SKM-1 treated with dmso at 0.1 percent for 144 hours (cell line): ENCODE measurements at regions not wholly inside any gene's neighbourhood (a gene's known extent, or its start where the extent isn't known, plus 50 kb on each side); places are given as distances from the start of the nearest gene placed in this dataset.

Source experiments
- DNase-seq: peaks from one replicate; lab custom pipeline; 2025; ENCODE audit not compliant: unreplicated experiment; lab: John Stamatoyannopoulos, UW

DNA sequence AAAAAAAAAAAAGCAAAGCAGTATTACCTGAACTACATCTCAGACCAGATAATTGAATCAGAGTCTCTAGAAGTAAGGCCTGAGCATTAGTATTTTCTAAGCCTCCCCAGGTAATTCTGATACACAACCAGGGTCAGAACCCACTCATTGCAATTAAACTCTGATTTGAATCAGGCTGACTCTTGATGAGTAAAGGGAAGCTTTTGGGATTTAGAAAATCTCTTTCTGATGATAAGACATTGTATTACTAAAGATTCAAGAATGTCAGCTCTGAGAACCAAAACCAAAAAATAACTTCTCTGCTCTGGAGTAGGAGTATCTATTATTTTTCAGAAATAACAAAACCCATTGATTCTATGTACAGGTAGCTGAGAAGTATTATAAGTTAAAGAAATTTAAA, 100.1 kb upstream of the COL21A1 start:
- DNase-seq, result no peak

GRCh38 chr6:56346958-56347357, 99.6 kb upstream of the COL21A1 start:
- no peak for DNase-seq

DNA sequence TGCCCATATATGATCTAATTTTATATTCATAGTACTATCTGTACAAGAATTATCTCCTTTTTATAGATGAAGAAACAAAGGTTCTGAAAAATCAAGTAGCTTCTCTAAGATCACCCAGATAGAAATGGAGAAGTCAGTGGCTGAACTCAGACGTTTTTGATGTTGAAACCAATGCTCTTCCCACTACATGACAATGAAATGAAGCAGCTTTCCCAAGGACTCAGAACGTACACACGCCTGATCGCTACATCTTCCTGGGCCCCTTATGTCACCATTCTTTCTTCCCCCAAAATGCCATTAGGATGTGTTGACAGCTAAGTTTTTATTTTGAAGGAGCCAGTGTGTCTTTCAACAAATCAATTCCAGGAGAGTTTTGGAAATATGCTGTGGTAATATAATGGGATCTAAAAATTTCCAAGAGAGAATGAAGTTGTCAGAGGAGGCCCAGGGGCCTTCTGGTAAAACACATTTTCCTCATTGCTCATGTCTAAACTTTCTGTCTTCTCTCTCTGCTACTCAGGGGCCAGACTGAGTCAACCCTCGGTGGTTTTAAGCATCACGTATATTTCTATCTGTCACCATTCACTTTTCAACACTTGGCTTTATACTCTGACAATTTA, 98.1 kb upstream of the COL21A1 start:
- DNase-seq, result no peak

- no peak for DNase-seq
Observed at GRCh38 chr6:56343295-56343694, 95.9 kb upstream of the COL21A1 start.

GRCh38 chr6:56339524-56339923, 92.1 kb upstream of the COL21A1 start:
- DNase-seq, result no peak

DNA sequence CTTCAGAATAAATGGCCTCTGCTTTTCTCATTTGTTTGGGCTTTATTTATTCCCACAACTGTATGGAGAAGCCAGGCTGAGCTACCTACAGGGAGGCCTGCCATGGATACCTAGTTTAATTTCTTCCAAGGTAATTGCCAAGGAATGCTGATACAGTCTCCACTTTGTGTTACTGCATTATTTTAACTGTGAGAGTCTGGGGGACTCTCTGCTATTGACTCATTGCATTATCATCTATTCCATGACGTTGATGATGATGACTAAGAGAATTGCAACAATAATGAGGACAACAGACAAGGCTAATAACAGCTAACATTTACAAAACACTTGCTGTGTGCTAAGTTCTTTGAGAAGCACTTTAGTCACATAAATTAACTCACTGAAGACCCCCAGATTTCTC, 88.3 kb upstream of the COL21A1 start:
- no peak for DNase-seq

GRCh38 chr6:56334937-56335336, 87.6 kb upstream of the COL21A1 start:
- no peak for DNase-seq

GRCh38 chr6:56329271-56330050, 82.1 kb upstream of the COL21A1 start:
- no peak for DNase-seq

- DNase-seq, result no peak
Observed at GRCh38 chr6:56328728-56329090, 81.3 kb upstream of the COL21A1 start.

DNA sequence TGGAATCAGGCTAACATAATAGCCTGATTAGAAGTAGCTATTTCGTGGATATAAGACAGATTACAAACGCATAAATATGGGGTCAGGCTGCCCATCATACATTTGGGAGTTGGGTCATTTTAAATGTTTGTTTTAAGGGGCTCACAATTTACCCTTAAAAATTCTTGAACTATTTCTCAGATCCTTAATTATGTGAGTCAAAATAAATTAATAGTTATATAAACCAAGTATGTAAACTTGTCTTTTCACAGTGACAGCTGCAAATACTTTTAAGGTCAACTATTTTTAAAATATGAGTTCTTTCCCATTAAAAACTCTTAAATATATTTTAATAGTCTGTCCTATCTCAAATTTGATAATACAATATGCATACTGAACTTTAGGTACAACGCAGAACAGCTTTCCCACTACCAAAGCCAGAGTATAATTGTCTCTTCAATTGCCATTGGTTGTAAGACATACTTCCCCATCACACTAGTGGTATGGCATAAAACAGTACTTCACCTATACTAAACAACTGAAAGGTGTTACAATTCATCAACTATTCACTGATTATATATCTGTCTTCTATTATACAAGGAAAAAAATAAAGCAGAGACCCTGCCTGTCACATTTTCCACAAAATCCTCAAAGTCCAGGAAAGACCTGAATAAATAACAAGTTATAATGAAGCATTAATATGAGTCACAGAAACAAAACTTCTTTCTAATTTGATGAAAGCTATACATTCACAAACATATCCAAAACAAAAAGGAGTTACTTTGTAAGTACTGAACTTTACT, 80.8 kb upstream of the COL21A1 start:
- no peak for DNase-seq

DNA sequence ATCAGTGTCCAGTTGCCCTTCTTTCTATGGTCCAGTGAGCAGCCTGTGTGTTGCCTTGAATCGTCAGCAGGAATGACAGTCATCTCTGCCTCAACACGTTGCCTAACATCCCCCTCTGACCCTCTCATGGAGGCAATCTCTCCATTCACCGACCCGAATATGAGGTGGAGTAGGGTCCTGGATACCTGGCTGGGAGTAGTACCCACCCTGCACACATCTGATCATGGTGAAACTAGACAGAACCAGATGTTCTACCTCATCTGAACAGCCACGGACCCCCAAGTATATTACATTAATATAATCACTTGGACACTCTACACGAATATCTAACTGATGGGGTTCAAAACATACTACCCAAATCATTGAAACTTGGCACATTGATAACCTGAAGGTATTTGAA, 77.0 kb upstream of the COL21A1 start:
- DNase-seq, result no peak

- no peak for DNase-seq
Observed at GRCh38 chr6:56318851-56319250, 71.5 kb upstream of the COL21A1 start.

GRCh38 chr6:56314683-56315523, 67.5 kb upstream of the COL21A1 start:
- DNase-seq, result no peak

DNA sequence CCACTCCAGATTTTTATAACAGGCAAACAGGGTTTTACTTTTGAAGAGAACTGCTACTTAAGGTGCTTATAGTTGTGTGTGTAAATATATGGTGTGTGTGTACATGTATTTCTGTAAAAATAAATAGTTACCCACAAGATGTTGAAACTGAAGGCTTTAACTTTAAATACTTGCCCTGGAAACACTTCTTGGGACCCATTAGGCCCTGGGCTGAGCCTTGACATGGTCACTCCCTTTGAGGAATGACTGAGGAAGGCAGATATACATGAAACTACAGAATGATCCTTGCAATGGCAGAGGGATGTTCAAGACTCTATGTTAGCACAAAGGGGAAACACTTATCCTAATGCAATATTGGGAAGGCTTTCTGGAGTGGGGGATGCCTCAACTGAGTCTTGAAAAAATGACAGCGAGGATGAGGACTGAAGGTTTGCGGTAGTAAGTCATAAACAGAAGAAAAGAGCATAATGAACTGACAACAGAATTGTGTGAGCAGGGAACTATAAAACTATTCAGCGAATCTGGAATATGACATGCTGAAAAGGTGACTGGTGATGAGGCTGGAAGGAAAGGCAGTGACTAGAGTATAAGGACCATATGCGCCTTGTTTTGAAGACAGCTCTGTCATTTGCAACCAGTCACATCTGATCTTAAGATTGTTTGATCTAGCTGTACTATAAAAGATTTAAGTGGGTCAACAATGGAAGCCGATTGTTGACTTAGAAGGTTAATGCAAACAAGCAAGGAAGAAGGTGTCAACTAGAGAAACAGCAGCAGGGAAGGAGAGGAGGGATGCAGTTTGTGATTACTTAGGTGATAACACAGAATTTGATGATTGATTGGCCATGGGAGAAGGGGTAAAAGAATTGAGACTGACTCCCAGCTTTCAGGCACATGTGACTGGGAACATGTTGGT, 64.4 kb upstream of the COL21A1 start:
- DNase-seq, result no peak

DNA sequence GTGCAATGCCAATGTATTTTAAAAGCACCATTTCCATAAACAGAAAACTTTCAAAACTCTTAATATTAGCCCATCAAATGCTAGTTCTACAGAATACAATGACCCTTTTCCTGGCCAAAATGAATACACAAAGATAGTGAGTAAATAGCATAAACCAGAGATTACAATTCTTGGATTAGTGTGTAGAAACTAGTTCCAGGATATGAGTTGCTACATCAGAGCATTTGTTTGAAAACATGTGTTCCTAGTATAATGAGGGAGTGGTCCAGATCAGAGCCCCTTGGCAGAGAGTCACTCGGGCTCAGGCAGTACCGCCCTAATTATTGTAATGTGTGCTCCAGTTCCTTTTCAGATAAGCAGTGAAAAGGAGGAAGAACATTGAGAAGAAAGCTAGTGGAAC, 63.7 kb upstream of the COL21A1 start:
- no peak for DNase-seq

GRCh38 chr6:56310241-56310640, 62.9 kb upstream of the COL21A1 start:
- no peak for DNase-seq

GRCh38 chr6:56299916-56300315, 52.5 kb upstream of the COL21A1 start:
- no peak for DNase-seq

DNA sequence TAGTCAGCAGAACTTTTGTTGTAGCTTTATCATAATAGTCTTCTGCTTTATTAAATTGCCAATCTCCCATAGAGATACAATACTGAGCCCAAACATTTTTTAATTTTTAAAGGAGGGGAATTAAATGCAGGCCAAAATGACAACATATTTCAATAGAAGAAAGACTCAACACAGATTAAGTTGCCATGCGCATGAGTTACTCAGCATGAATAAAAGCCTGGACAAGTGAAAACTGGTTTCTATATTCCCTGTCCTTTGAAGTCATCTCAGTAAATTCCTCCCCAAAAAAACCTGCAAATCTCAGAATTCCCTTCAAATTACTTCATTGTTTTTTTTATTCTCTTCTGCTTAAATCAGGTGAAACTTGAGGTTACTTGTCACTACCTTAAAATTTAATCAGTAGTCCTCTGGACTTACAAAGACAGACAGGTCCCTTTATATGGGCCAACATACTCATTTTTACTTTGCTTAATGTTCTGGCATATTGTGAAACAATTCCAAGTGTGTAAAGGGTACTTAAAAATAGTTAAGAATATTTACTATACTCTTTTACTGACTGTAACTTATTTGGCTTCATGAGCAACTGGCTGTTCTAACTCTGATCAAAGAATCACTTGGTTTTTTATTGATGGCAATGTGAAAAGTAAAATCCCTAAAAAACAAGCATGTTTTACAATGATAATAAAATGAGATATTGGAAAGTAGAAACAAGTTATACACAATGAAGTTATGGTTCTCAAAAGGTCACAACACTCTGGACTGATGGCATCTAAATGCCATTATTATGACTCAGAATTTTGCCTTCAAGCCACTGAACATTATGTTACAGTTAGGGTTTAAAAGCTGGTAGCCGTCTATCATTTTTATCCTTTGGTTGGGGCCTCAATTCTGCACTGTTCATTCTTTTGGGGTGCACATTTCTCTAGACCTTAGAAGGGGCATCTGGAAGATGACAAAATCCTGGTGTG, 49.9 kb upstream of the COL21A1 start:
- DNase-seq, result no peak
